Activated CD8-positive, alpha-beta T cell treated with anti-CD3 and anti-CD28 coated beads, Interleukin-2, amount 10 ng/mL, durations not matched to agents 7 days and 5 days (primary cell): ENCODE measurements at regions not wholly inside any gene's neighbourhood (a gene's known extent, or its start where the extent isn't known, plus 50 kb on each side); places are given as distances from the start of the nearest gene placed in this dataset.
"Not testable (repeated sequence)": the region's sequence is repeated elsewhere in the genome, so short reads cannot be mapped to it uniquely, and the experiment has no call there.

Experiments used
- ATAC-seq: fragments of 150-1000 bp; cut with Tn5 transposase; one replicate; pipeline ENCODE4 v1.10.0; 2021; ENCODE audit warnings: moderate library complexity
- CTCF ChIA-PET: fragments of 350-600 bp; sonication (Branson Sonifier 250); formaldehyde crosslinking; loops from one replicate; lab custom pipeline; 2021; ENCODE audit warnings: antibody characterized with exemption; lab: Charles Lee
- POLR2A ChIA-PET: fragments of 350-600 bp; sonication (Branson Sonifier 250); formaldehyde crosslinking; loops from one replicate; lab custom pipeline; 2021; ENCODE audit warnings: antibody characterized with exemption; lab: Charles Lee
- DNase-seq: peaks from one replicate; pipeline ENCODE4 v3.0.0-alpha.2; 2020
- H3K27ac Mint-ChIP-seq: one replicate; pipeline ENCODE4 v1.8.0; 2021; ENCODE audit warnings: mild to moderate bottlenecking, mixed read lengths
- H3K27me3 Mint-ChIP-seq: one replicate; pipeline ENCODE4 v1.8.0; 2021; ENCODE audit warnings: low read depth, mixed read lengths
- H3K36me3 Mint-ChIP-seq: one replicate; pipeline ENCODE4 v1.8.0; 2021; ENCODE audit warnings: low read depth, mixed read lengths
- H3K4me1 Mint-ChIP-seq: one replicate; pipeline ENCODE4 v1.8.0; 2021; ENCODE audit warnings: low read depth, mixed read lengths
- H3K4me3 Mint-ChIP-seq: one replicate; pipeline ENCODE4 v1.8.0; 2021; ENCODE audit warnings: mild to moderate bottlenecking, mixed read lengths
- H3K9me3 Mint-ChIP-seq: one replicate; pipeline ENCODE4 v1.8.0; 2022; ENCODE audit warnings: mixed read lengths; ENCODE audit not compliant: insufficient read depth

DNA sequence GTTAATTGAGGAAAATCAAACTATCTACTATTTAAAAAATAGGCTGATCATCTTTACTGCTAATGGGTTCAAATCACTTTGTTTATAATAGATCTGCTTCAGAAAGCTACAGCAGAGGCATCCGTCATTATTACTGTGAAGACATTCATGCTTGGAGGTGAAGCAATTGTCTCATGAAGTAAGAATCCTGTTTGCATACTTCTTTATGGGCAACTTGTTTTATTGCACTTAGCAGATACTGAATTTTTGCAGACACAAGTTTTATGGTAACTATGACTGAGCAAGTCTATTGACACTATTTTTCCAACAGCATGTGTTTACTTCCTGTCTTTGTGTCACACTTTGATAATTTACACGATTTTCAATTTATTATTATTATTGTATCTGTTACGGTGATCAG, 573.9 kb downstream of the RFPL4B start:
- Mint-ChIP-seq H3K36me3 (no peaks in the 10 kb centered on the region), H3K27me3 (no peaks in the 10 kb centered on the region), H3K4me3 (no peak overlapping the region), H3K4me1 (no peaks in the 10 kb centered on the region), H3K9me3 (peaks cover 3% of the 10 kb centered on the region), H3K27ac (no peak overlapping the region)
- CTCF ChIA-PET = no interaction called here
- ATAC-seq (no peak), DNase-seq (no peak)
- POLR2A ChIA-PET = no interaction called here

DNA sequence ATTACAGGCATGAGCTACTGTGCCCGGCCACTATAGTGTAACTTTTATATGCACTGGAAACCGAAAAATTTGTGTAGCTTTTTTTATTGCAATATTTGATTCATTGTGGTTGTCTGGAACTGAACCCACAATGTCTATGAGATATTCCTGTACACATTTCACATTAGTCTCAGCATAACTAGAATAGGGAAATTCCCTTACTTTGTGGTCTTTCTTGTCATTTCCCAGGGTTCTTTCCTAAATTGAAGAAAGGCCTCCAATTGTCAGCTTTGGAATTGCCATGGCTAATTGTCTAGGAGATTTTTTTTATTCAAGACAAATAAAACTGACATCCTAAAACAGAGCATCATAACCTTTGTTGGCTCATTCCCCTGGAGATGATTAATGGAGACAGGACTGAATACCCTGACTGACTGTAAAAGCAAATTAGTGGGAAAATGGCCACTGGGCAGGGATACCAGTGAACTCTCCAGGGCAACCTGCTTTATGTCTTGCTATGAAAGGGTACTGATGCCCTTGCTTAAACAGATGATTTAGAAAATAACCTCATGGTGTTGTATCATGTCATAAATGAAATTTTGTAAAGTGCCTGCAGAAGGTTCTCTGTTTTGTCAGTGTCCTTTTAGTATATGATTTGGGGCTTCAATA, 576.9 kb downstream of the RFPL4B start:
- no peaks in the 10 kb centered on the region for H3K36me3 Mint-ChIP-seq
- CTCF ChIA-PET = no interaction called here
- ATAC-seq (no peak), DNase-seq (no peak)
- no peak overlapping the region for H3K27ac Mint-ChIP-seq
- peaks cover 3% of the 10 kb centered on the region for H3K9me3 Mint-ChIP-seq
- H3K4me3 Mint-ChIP-seq = no peak overlapping the region
- H3K4me1 Mint-ChIP-seq = no peaks in the 10 kb centered on the region
- POLR2A ChIA-PET = no interaction called here
- H3K27me3 Mint-ChIP-seq = no peaks in the 10 kb centered on the region

DNA sequence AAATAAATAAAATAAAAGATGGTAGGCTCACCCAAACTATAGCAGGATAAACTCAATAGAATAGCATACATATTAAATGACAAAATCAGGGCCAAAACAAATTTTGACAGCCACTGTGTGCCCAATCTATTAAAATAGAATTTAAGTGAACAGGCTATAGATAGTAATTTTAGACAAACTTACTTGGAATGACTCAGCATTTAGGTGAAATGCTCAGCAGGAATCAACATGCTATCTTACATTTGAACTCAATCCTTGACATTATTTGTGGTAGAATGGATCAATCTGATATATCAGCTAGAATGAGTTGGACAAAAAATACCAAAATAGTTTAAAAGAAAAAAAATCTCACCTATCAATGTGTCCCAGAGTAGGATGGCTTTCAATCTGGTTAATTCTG, 578.6 kb downstream of the RFPL4B start:
- CTCF ChIA-PET = no interaction called here
- ATAC-seq = no peak

DNA sequence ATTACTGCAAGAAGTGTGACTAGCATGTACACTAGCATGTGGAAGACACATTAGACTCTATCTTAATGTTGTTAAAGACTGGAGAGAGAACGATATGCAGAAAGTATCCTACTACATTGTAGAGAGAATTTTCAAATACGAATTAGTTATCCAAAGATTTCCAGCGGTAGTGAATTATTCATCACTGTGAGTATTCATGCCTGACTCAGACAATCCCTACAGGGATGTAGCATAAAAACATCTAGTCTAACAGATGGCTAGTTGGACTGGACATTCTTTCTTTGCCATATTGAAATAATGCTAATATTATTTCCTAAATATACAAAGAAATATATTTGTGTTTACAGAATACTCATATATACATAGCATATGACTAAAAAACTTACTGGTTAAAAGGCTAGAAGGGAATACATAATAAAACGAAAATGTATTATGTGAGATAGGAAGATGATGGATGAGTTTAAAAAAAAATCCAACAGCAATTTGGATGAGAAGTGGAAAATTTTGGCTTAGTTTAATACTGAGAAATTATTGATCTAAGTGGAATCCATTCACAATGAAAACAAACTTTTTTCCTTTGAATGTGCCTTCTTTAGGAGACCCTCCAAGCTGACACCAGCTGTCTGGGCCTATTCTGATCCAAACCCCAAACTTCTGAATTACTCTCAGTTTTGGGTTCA, 580.7 kb downstream of the RFPL4B start:
- ATAC-seq (no peak), DNase-seq (no peak)
- ChIA-PET CTCF (no interaction called here), POLR2A (no interaction called here)
- H3K4me1 Mint-ChIP-seq = no peaks in the 10 kb centered on the region
- no peak overlapping the region for H3K4me3 Mint-ChIP-seq
- no peaks in the 10 kb centered on the region for H3K27me3 Mint-ChIP-seq
- H3K36me3 Mint-ChIP-seq = no peaks in the 10 kb centered on the region
- H3K9me3 Mint-ChIP-seq = no peaks in the 10 kb centered on the region
- no peak overlapping the region for H3K27ac Mint-ChIP-seq

More for the DNA sequence above, 578.6 kb downstream of the RFPL4B start:
- peaks cover 1% of the 10 kb centered on the region for H3K9me3 Mint-ChIP-seq
- DNase-seq = no peak
- POLR2A ChIA-PET = no interaction called here
- no peaks in the 10 kb centered on the region for H3K27me3 Mint-ChIP-seq
- no peak overlapping the region for H3K4me3 Mint-ChIP-seq
- H3K27ac Mint-ChIP-seq = no peak overlapping the region
- no peaks in the 10 kb centered on the region for H3K4me1 Mint-ChIP-seq
- no peaks in the 10 kb centered on the region for H3K36me3 Mint-ChIP-seq

DNA sequence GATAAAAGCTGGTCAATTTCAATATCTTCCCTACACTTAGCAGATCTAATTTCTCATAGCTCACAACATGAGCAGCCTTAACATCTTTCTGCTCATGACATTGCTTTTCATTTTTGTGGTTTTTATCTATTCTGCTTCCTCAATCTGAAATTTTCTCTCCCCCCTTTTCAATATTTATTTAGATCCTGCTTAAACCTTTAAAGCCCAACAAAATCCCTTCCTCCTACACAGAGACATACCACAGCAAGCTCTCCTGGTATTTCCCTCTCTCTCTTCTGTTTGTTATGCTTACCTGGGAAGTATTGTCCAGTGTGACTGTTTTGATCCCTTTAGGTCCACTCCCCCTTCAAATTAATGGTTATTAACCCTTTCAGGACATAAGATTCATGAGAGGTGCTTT, 582.5 kb downstream of the RFPL4B start:
- H3K36me3 Mint-ChIP-seq = no peaks in the 10 kb centered on the region
- H3K27me3 Mint-ChIP-seq = no peaks in the 10 kb centered on the region
- DNase-seq = no peak
- POLR2A ChIA-PET = no interaction called here
- H3K9me3 Mint-ChIP-seq = no peaks in the 10 kb centered on the region
- ATAC-seq = no peak
- H3K4me3 Mint-ChIP-seq = no peak overlapping the region
- H3K27ac Mint-ChIP-seq = no peak overlapping the region
- H3K4me1 Mint-ChIP-seq = no peaks in the 10 kb centered on the region
- CTCF ChIA-PET = no interaction called here

DNA sequence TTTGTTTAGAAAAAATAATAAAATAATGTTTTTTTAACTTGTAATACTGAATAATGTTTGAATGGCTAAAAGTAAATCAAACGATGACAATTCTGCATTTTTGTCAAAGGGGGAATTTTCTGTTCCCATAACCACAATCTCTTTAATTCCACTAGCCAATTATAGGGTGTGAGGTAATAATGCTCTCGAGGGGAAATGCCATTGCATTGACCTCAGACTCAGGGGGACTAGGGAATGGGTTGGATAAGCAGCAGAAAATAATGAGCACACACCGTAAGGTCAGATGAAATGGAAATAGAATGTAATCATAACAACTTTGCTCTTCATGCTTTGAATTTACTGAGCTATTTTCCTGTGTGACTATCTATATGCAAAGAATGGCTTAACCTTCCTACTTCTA, 584.7 kb downstream of the RFPL4B start:
- ChIA-PET POLR2A (no interaction called here), CTCF (no interaction called here)
- Mint-ChIP-seq H3K27ac (no peak overlapping the region), H3K27me3 (no peaks in the 10 kb centered on the region), H3K4me1 (no peaks in the 10 kb centered on the region), H3K9me3 (no peaks in the 10 kb centered on the region), H3K4me3 (no peak overlapping the region), H3K36me3 (no peaks in the 10 kb centered on the region)
- DNase-seq (no peak), ATAC-seq (no peak)

DNA sequence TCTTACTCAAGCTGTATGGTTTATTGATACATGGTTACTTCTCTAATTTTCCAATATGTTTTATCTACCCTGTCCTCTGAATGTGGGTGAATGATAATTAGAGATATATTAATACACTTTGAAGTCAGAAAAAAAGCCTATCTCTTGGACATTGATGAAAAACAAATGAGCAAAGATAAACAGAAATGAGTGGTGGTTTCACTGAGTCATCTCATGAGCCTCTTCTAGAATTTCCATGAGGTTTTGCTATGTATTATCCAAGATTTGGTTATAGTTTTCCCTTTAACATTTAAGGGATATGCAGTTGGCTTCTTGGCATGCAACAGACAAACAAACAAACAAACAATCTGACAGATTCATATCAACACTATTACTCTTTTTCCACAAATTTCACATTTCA, 586.8 kb downstream of the RFPL4B start:
- ATAC-seq = no peak
- CTCF ChIA-PET = no interaction called here

DNA sequence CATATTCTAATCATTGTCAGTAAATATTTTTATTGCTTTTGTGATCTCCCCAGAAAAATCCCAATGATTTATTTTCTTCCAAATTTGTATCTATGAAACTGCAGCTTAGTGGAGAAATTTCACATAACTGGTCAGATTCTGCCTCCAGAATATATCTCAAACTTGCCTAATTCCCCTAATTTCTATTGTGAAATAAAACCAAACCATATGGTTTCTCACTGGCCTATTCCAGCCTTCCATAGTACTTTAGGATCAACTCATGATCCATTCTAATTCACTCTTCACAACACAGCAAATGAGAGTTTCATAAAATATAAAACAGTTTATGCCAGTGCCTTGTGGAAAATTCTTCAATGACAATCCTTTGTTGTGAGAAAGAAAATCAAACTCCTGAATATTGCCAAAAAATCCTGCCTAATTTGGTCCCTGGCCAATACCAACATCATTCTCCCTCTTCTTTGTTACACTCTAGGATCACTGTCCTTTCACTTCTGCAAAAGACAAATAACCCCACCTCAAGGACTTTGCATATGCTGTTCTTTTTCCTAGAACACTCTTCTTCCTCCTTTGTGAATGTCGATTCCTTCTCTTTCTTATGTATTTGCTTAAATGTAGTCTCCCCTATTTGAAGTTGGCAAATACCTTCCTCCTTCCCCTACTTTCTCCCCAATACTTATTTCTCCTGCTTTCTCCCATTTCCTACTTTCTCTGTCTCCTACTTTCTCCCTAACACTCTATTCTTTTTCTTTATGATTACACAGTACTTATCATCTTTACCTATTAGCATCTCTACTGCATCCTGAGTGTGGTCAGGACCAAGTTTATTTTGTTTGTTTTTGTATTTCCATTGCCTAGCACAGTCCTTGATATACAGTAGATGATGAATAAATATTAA, 587.5 kb downstream of the RFPL4B start:
- DNase-seq (no peak), ATAC-seq (no peak)
- ChIA-PET CTCF (no interaction called here), POLR2A (no interaction called here)
- Mint-ChIP-seq H3K4me3 (no peak overlapping the region), H3K4me1 (no peaks in the 10 kb centered on the region), H3K36me3 (no peaks in the 10 kb centered on the region), H3K27me3 (no peaks in the 10 kb centered on the region), H3K9me3 (no peaks in the 10 kb centered on the region), H3K27ac (no peak overlapping the region)

More for the DNA sequence above, 586.8 kb downstream of the RFPL4B start:
- no peaks in the 10 kb centered on the region for H3K36me3 Mint-ChIP-seq
- POLR2A ChIA-PET = no interaction called here
- H3K4me3 Mint-ChIP-seq = no peak overlapping the region
- no peaks in the 10 kb centered on the region for H3K4me1 Mint-ChIP-seq
- no peak overlapping the region for H3K27ac Mint-ChIP-seq
- no peaks in the 10 kb centered on the region for H3K27me3 Mint-ChIP-seq
- DNase-seq = no peak
- H3K9me3 Mint-ChIP-seq = no peaks in the 10 kb centered on the region

DNA sequence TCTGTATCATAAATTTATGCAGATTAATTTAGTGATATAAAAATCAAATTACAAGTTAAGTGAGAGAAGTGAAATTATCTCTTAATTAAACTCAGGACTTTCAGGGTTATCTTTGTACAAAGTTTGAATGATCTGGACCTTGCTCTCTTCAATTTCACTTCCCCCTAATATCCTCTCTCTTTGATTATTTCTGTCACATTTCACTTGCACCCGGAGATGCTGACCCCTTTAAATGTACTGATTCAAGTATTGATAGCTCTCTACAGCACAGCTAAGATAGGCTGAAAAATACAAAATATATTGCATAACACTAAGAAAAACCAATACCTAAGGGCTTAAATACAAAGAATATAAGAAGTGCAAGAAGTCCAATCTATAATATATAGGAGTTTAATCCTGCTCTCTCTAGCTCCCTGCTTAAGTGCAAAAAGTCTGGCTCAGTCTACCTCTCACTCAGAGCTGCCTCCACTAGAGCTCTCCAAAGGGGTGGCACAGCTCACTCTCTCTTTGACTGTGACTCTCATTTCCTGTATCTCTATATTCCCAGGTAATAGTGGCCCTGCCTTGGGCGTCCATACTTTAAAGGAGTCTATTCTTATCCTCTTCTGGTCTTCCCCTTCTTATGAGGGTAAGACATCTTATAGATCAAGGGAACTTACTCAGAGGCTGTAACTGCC, 588.4 kb downstream of the RFPL4B start:
- H3K27me3 Mint-ChIP-seq = no peaks in the 10 kb centered on the region
- no peak for DNase-seq
- no peaks in the 10 kb centered on the region for H3K9me3 Mint-ChIP-seq
- no peak overlapping the region for H3K4me3 Mint-ChIP-seq
- H3K27ac Mint-ChIP-seq = no peak overlapping the region
- no peaks in the 10 kb centered on the region for H3K36me3 Mint-ChIP-seq
- H3K4me1 Mint-ChIP-seq = no peaks in the 10 kb centered on the region
- ATAC-seq = no peak
- CTCF ChIA-PET = no interaction called here
- POLR2A ChIA-PET = no interaction called here

DNA sequence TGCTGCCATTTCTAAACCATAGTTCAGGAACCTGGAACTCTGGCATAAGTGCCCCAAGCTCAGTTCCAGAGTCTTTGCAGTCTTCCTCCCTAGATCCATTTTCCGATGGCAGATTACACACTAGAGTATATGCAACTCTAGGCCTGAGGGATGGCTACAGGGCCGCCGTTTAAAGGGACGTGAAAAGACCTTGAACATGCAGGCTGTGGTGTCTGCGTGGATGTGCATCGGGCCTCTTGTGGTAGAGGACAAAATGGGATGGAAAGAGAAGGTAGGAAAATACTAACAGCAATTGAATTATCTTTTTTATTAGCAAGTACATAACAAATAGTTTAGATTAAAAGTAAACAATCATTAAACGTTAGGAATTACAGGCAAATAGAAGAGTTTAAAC, 588.9 kb downstream of the RFPL4B start:
- H3K27ac Mint-ChIP-seq = no peak overlapping the region
- DNase-seq (no peak), ATAC-seq (no peak)
- no peak overlapping the region for H3K4me3 Mint-ChIP-seq
- ChIA-PET CTCF (no interaction called here), POLR2A (no interaction called here)
- no peaks in the 10 kb centered on the region for H3K27me3 Mint-ChIP-seq
- H3K9me3 Mint-ChIP-seq = no peaks in the 10 kb centered on the region
- no peaks in the 10 kb centered on the region for H3K4me1 Mint-ChIP-seq
- no peaks in the 10 kb centered on the region for H3K36me3 Mint-ChIP-seq

DNA sequence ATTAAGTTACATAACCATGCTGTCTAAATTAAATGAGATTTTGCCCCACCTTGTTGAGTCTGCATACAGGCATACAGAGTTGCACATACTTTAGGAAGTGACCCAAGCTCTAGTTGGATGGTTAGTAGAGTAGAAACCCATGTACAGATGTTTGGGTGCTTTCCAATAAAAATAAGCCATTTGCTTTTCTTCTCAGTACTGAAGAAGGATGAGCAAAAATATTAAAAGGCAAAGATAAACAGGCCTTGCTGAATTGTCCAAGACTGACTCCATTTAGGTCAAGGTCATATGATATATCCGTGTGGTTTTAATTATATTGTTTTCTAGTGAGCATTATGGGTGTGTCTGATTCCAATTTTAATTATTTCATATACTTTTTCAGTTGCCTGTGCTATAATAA, 589.4 kb downstream of the RFPL4B start:
- no peak for ATAC-seq
- no peaks in the 10 kb centered on the region for H3K36me3 Mint-ChIP-seq
- ChIA-PET CTCF (no interaction called here), POLR2A (no interaction called here)
- DNase-seq = no peak
- H3K4me1 Mint-ChIP-seq = no peaks in the 10 kb centered on the region
- no peak overlapping the region for H3K27ac Mint-ChIP-seq
- H3K4me3 Mint-ChIP-seq = no peak overlapping the region
- H3K27me3 Mint-ChIP-seq = no peaks in the 10 kb centered on the region
- no peaks in the 10 kb centered on the region for H3K9me3 Mint-ChIP-seq

DNA sequence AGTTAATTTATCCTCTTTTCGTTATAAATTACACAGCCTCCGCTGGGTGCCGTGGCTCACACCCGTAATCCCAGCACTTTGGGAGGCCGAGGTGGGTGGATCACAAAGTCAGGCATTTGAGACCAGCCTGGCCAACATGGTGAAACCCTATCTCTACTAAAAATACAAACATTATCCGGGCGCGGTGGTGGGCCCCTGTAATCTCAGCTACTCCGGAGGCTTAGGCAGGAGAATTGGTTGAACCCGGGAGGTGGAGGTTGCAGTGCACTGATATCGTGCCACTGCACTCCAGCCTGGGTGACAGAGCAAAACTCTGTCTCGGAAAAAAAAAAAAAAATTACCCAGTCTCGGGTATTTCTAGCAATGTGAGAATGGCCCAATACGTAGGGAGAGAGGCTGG, 590.6 kb downstream of the RFPL4B start:
- DNase-seq, H3K36me3 Mint-ChIP-seq, H3K4me1 Mint-ChIP-seq, POLR2A ChIA-PET, H3K27me3 Mint-ChIP-seq, CTCF ChIA-PET, H3K9me3 Mint-ChIP-seq, ATAC-seq, H3K27ac Mint-ChIP-seq, H3K4me3 Mint-ChIP-seq: not testable (repeated sequence)
